Small intestine (tissue), 7 donors: ENCODE measurements at regions not wholly inside any gene's neighbourhood (a gene's known extent, or its start where the extent isn't known, plus 50 kb on each side); places are given as distances from the start of the nearest gene placed in this dataset.

Experiments
- DNase-seq, 2 donors: peaks; one replicate each; pipeline versions ENCODE4 v3.0.0 to v3.0.0-alpha.2; 2013
- FAIRE-seq: peaks from 2 replicates; lab custom pipeline; 2012; peaks lifted over from hg19 to GRCh38; lab: Jason Lieb, UNC
- H3K27ac ChIP-seq, 3 donors: one replicate each; pipeline ENCODE4 v1.5.1; 2013; ENCODE audit warnings: low read length in 2 of 3, mild to moderate bottlenecking in 2 of 3, control low read depth in 1 of 3, inconsistent platforms in 1 of 3, low read depth in 1 of 3, moderate library complexity in 1 of 3
- H3K27me3 ChIP-seq, 3 donors: one replicate each; pipeline ENCODE4 v1.6.1; 2013; ENCODE audit warnings: low read length in 3 of 3, inconsistent platforms in 1 of 3; ENCODE audit not compliant: control insufficient read depth in 3 of 3, insufficient read depth in 3 of 3
- H3K36me3 ChIP-seq, 3 donors: one replicate each; pipeline ENCODE4 v1.6.1; 2013; ENCODE audit warnings: low read length in 3 of 3, inconsistent platforms in 1 of 3, low read depth in 1 of 3, mild to moderate bottlenecking in 1 of 3, moderate library complexity in 1 of 3; ENCODE audit not compliant: control insufficient read depth in 3 of 3, insufficient read depth in 2 of 3
- H3K4me1 ChIP-seq, 3 donors: one replicate each; pipeline ENCODE4 v1.6.1; 2013; ENCODE audit warnings: low read length in 2 of 3, inconsistent platforms in 1 of 3, low read depth in 1 of 3, mild to moderate bottlenecking in 1 of 3, moderate library complexity in 1 of 3; ENCODE audit not compliant: control insufficient read depth in 3 of 3, insufficient read depth in 2 of 3
- H3K4me3 ChIP-seq, 3 donors: one replicate each; pipeline ENCODE4 v1.5.1; 2013; ENCODE audit warnings: low read length in 3 of 3, control low read depth in 1 of 3, inconsistent platforms in 1 of 3, low read depth in 1 of 3, mild to moderate bottlenecking in 1 of 3, moderate library complexity in 1 of 3
- H3K9me3 ChIP-seq, 2 donors: one replicate each; pipeline ENCODE4 v1.6.1; 2013; ENCODE audit warnings: low read depth in 1 of 2, low read length in 1 of 2; ENCODE audit not compliant: control insufficient read depth in 2 of 2, insufficient read depth in 1 of 2
- WGBS, 3 donors: extraction: QIAGEN DNeasy Blood & Tissue Kit; methylation state at CpG; one replicate each; pipeline ENCODE4 v1.1.7; 2013; 5-methylcytosine and 5-hydroxymethylcytosine counted together
- donor health status: healthy with polysubstance abuse.
- donor health status: control.
- donor health status: control.
- donor health status: Bipolar disorder and iron deficiency.
- donor health status: healthy.

GRCh38 chr5:68754536-68754935 lies 339.3 kb upstream of the SLC30A5 start:
- DNase-seq (no peak), FAIRE-seq (no peak)
- peaks cover 0 to 3% (median 0%) of the 10 kb centered on the region in 3 donors for H3K4me1 ChIP-seq
- WGBS, 3 donors, result 83 to 93% (median 89%) methylated on average over 2 of the region's 2 CpGs
- H3K4me3 ChIP-seq, result no peak overlapping the region
- H3K9me3 ChIP-seq, result no peaks in the 10 kb centered on the region
- no peaks in the 10 kb centered on the region for H3K36me3 ChIP-seq
- no peaks in the 10 kb centered on the region for H3K27me3 ChIP-seq
- H3K27ac ChIP-seq, result no peak overlapping the region

GRCh38 chr5:68755293-68755692 lies 338.5 kb upstream of the SLC30A5 start:
- H3K4me1 ChIP-seq, result peaks cover 0 to 3% (median 0%) of the 10 kb centered on the region in 3 donors
- H3K27me3 ChIP-seq, result no peaks in the 10 kb centered on the region
- H3K36me3 ChIP-seq, result no peaks in the 10 kb centered on the region
- no peak overlapping the region for H3K27ac ChIP-seq
- FAIRE-seq (peak; percentile 30), DNase-seq (no peak)
- H3K9me3 ChIP-seq, result no peaks in the 10 kb centered on the region
- H3K4me3 ChIP-seq, result no peak overlapping the region

DNA sequence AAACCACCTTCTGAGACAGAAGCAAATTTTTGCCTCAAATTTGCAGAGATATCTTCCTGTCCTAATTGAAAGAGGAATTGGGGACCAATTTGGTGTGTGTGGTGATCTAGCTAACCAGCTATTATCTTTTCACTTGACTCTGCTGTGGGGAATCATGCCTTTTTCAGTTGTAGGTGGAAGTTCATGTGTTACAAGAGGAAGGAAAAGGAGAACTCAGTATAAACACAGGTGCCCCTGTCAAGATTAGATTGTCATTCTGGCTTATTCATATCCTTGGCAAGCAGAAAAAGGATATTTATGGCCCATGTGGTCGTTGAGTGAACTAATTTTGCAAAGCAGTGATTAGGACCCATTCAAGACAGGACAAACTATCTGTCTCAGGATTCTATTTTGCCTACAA lies 336.8 kb upstream of the SLC30A5 start:
- 0 to 15% (median 14%) methylated on average over 1 of the region's 1 CpG for WGBS, 3 donors
- FAIRE-seq, result no peak
- no peak overlapping the region for H3K27ac ChIP-seq

DNA sequence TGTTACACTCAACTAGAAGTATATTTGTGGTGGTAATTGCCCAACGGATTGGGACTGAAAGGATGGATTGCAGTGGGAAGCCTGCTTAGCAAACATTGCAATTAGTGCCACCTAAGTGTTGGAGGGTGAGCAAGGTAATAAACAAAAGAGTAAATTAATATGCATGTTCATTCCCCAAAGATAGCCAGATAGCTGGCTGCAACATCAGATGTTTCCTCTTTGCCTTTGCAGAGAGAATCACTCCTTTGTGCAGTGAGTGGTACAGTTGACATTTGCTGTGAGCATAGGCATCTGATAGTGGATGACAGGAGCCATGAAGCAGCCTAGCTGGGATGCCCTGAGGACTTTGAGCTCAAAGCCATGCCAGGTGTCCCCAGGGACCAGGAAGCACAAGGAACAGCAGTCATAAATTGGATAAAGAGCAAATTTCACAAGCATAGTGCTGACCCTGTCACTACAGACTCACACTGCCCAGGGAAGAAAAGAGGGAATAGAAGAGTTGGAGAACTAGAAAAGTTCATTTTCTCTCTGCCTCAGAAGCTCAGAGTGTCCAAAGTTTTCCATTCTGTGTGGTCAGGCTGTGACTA lies 336.1 kb upstream of the SLC30A5 start:
- no peaks in the 10 kb centered on the region for H3K36me3 ChIP-seq
- 15 to 60% (median 41%) methylated on average over 1 of the region's 1 CpG for WGBS, 3 donors
- FAIRE-seq (no peak), DNase-seq (peak; percentile 78 to 79)
- no peaks in the 10 kb centered on the region for H3K9me3 ChIP-seq
- H3K4me1 ChIP-seq, result peaks cover 0 to 3% (median 0%) of the 10 kb centered on the region in 3 donors
- no peaks in the 10 kb centered on the region for H3K27me3 ChIP-seq
- H3K27ac ChIP-seq, result peak overlapping the region in 1 of 3 donors; percentile 59
- H3K4me3 ChIP-seq, result no peak overlapping the region

More for the DNA sequence above, 336.8 kb upstream of the SLC30A5 start:
- no peaks in the 10 kb centered on the region for H3K9me3 ChIP-seq
- H3K27me3 ChIP-seq, result no peaks in the 10 kb centered on the region
- no peak overlapping the region for H3K4me3 ChIP-seq
- peaks cover 0 to 3% (median 0%) of the 10 kb centered on the region in 3 donors for H3K4me1 ChIP-seq
- H3K36me3 ChIP-seq, result no peaks in the 10 kb centered on the region
- DNase-seq, result no peak

- peaks cover 0 to 3% (median 0%) of the 10 kb centered on the region in 3 donors for H3K4me1 ChIP-seq
- no peaks in the 10 kb centered on the region for H3K36me3 ChIP-seq
- no peak for DNase-seq
- H3K9me3 ChIP-seq, result no peaks in the 10 kb centered on the region
- H3K4me3 ChIP-seq, result no peak overlapping the region
- no peak for FAIRE-seq
- no peak overlapping the region for H3K27ac ChIP-seq
- 71 to 78% (median 71%) methylated on average over 5 of the region's 5 CpGs for WGBS, 3 donors
- H3K27me3 ChIP-seq, result no peaks in the 10 kb centered on the region
Observed at GRCh38 chr5:68759593-68759992, 334.2 kb upstream of the SLC30A5 start.

DNA sequence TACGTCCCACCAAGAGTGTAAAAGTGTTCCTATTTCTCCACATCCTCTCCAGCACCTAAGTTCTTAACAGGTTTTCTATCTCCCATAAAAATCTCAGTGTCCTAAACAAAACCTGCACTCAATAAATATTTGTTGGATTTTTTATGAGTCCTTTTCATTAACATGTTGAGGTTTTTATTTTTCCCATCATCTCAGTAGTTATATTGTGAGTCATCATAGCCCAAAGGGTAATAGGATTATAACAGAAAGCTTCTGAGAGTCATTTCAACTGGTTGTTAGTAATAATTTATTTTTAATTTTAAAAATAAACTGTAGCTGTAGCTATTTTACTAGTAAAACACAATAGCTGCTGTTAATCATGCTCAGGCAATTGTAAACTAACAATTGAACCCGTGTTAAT lies 331.6 kb upstream of the SLC30A5 start:
- WGBS, 3 donors, result 69 to 86% (median 81%) methylated on average over 2 of the region's 2 CpGs
- no peak for FAIRE-seq
- no peaks in the 10 kb centered on the region for H3K9me3 ChIP-seq

DNA sequence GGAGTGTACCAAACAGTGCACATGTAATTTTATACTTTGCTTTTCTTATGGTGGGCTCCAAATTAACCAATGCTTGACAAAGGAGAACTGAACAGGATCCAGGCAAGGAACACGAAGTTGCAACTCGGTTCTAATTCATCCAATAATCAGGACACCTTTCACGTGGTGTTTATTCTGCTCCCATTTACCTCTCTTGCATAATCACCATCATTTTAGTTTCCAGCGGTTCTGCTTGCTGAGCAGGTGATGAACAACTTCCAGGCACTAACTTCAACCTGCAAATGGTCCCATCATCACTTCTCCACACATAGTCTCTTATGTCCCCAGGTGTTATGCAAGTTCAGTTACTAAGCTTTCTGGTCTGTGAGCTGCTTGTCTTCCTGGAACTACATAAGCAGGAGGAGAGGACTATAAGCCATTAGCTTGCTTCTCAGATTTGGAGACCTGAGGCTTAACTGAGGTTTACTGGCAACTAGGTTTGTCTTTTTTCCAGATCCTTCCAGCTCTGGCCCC lies 326.8 kb upstream of the SLC30A5 start:
- Histone ChIP-seq H3K27me3 (no peaks in the 10 kb centered on the region), H3K4me3 (no peak overlapping the region), H3K27ac (no peak overlapping the region), H3K36me3 (no peaks in the 10 kb centered on the region), H3K9me3 (no peaks in the 10 kb centered on the region), H3K4me1 (peaks cover 0 to 6% (median 0%) of the 10 kb centered on the region in 3 donors)
- FAIRE-seq (no peak), DNase-seq (no peak)
- WGBS, 3 donors, result 76 to 82% (median 81%) methylated on average over 4 of the region's 4 CpGs

More for the DNA sequence above, 331.6 kb upstream of the SLC30A5 start:
- H3K27me3 ChIP-seq, result no peaks in the 10 kb centered on the region
- no peak overlapping the region for H3K27ac ChIP-seq
- no peaks in the 10 kb centered on the region for H3K36me3 ChIP-seq
- no peak overlapping the region for H3K4me3 ChIP-seq
- peaks cover 0 to 3% (median 0%) of the 10 kb centered on the region in 3 donors for H3K4me1 ChIP-seq
- no peak for DNase-seq

DNA sequence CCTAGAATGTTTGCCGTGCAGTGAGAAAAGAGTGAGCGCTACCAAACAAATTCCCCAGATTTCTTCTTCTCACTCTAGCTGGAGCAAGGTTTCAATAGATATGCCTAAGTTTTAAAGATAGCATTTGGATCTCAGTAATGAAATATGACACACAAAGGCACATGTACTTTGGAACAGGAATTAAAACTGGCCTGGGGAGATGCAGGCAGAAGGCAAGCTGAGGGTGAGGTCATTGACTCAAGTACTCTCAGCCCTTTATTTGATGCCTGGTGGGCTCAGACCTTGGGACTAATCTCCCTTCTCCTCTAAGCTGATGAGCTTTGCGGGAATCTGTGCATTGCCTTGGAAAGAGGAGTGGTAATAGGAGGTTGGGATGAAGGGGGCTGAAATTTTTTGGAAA lies 323.3 kb upstream of the SLC30A5 start:
- Histone ChIP-seq H3K4me1 (peaks cover 0 to 6% (median 0%) of the 10 kb centered on the region in 3 donors), H3K27me3 (no peaks in the 10 kb centered on the region), H3K27ac (no peak overlapping the region), H3K4me3 (no peak overlapping the region), H3K36me3 (no peaks in the 10 kb centered on the region), H3K9me3 (peaks cover 0 to 5% of the 10 kb centered on the region in 2 donors)
- 80 to 85% (median 80%) methylated on average over 3 of the region's 3 CpGs for WGBS, 3 donors
- peak; percentile 6 to 21 for DNase-seq
- no peak for FAIRE-seq
